Loucy (cell line): ENCODE measurements at regions not wholly inside any gene's neighbourhood (a gene's known extent, or its start where the extent isn't known, plus 50 kb on each side); places are given as distances from the start of the nearest gene placed in this dataset.

ENCODE experiments used
- H2AFZ ChIP-seq: fragments of 200-600 bp; sonication (generic); 2 replicates; pipeline ENCODE4 v1.6.0; 2016; ENCODE audit warnings: antibody characterized with exemption, mild to moderate bottlenecking, low read length, moderate library complexity
- H3F3A ChIP-seq: fragments of 200-600 bp; 2 replicates; pipeline ENCODE4 v1.6.0; 2016; ENCODE audit warnings: antibody characterized with exemption, low read depth, mild to moderate bottlenecking
- H3K27me3 ChIP-seq: fragments of 200-600 bp; sonication (generic); 2 replicates; pipeline ENCODE4 v1.6.1; 2014; ENCODE audit warnings: low read length, mild to moderate bottlenecking; ENCODE audit not compliant: insufficient read depth, poor library complexity, severe bottlenecking
- H3K36me3 ChIP-seq: fragments of 200-600 bp; sonication (generic); 2 replicates; pipeline ENCODE4 v1.6.1; 2016; ENCODE audit warnings: low read length; ENCODE audit not compliant: insufficient read depth
- H3K4me1 ChIP-seq: fragments of 200-600 bp; sonication (generic); 2 replicates; pipeline ENCODE4 v1.5.1; 2014; ENCODE audit warnings: low read length, mild to moderate bottlenecking; ENCODE audit not compliant: insufficient read depth, poor library complexity, severe bottlenecking
- H3K4me2 ChIP-seq: fragments of 200-600 bp; sonication (generic); 2 replicates; pipeline ENCODE4 v1.6.0; 2014; ENCODE audit warnings: antibody characterized with exemption, low read length, low read depth, mild to moderate bottlenecking; ENCODE audit not compliant: poor library complexity, severe bottlenecking
- H3K4me3 ChIP-seq: fragments of 200-600 bp; sonication (generic); 2 replicates; pipeline ENCODE4 v1.5.1; 2014; ENCODE audit warnings: low read length, mild to moderate bottlenecking, mixed read lengths; ENCODE audit not compliant: poor library complexity, severe bottlenecking
- H3K79me2 ChIP-seq: fragments of 200-600 bp; sonication (generic); 2 replicates; pipeline ENCODE4 v1.6.1; 2014; ENCODE audit warnings: low read length; ENCODE audit not compliant: insufficient read depth
- H3K9ac ChIP-seq: fragments of 200-600 bp; sonication (generic); 2 replicates; pipeline ENCODE4 v1.6.0; 2014; ENCODE audit warnings: mild to moderate bottlenecking, low read depth, low read length, moderate library complexity; ENCODE audit not compliant: poor library complexity, severe bottlenecking
- H3K9me2 ChIP-seq: fragments of 200-600 bp; sonication (generic); replicated peaks from 2 replicates; pipeline ENCODE4 v1.6.1; 2016; ENCODE audit warnings: low read depth, low read length, mixed read lengths
- H3K9me3 ChIP-seq: fragments of 200-600 bp; sonication (generic); 2 replicates; pipeline ENCODE4 v1.6.1; 2014; ENCODE audit warnings: mild to moderate bottlenecking, antibody characterized with exemption, low read length, low read depth; ENCODE audit not compliant: insufficient read depth
- H4K20me1 ChIP-seq: fragments of 200-600 bp; sonication (generic); 2 replicates; pipeline ENCODE4 v1.6.0; 2014; ENCODE audit warnings: antibody characterized with exemption, low read length, mild to moderate bottlenecking; ENCODE audit not compliant: insufficient read depth, poor library complexity, severe bottlenecking
- EZH2phosphoT487 ChIP-seq: fragments of 200-600 bp; IDR thresholded peaks from 2 replicates; pipeline ENCODE4 v1.6.1; 2018; ENCODE audit warnings: antibody characterized with exemption, mild to moderate bottlenecking, moderate library complexity, borderline replicate concordance
- TF ChIP-seq, protein P1 (sequence below): fragments of 200-600 bp; sonication (generic); conservative IDR thresholded peaks from 2 replicates; pipeline ENCODE4 v1.5.1; 2014; ENCODE audit warnings: mild to moderate bottlenecking, antibody characterized with exemption, low read length

DNA sequence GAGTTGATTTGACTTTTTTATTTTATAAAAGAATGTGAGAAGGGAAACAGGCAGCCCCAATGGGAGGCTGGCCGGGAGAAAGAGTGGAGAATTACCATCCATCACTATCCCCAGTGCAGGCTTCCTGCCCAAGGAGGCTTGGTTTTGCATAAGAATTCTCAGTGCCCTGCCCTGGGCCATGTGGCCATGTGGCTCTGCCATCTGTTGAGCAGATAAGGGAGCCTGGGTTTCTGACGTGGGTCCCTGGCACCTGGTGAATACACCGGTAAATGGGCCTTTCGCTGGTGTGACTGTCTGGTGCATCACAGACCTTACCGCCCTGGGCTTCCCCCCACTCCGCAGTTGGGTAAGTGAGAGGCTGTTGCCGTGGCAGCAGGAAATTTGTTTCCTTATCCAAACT is 54.5 kb upstream of the TMEM163 start:
- Histone ChIP-seq H3K9me2 (no peaks in the 10 kb centered on the region), H4K20me1 (no peaks in the 10 kb centered on the region), H3K4me3 (no peak overlapping the region), H3K9me3 (no peaks in the 10 kb centered on the region), H3K9ac (no peak overlapping the region), H3K79me2 (no peaks in the 10 kb centered on the region), H2AFZ (no peak overlapping the region), H3K36me3 (no peaks in the 10 kb centered on the region), H3K27me3 (no peaks in the 10 kb centered on the region), H3K4me2 (no peak overlapping the region), H3K4me1 (peaks cover 21% of the 10 kb centered on the region), H3F3A (no peaks in the 10 kb centered on the region)
- TF ChIP-seq, protein P1, sequence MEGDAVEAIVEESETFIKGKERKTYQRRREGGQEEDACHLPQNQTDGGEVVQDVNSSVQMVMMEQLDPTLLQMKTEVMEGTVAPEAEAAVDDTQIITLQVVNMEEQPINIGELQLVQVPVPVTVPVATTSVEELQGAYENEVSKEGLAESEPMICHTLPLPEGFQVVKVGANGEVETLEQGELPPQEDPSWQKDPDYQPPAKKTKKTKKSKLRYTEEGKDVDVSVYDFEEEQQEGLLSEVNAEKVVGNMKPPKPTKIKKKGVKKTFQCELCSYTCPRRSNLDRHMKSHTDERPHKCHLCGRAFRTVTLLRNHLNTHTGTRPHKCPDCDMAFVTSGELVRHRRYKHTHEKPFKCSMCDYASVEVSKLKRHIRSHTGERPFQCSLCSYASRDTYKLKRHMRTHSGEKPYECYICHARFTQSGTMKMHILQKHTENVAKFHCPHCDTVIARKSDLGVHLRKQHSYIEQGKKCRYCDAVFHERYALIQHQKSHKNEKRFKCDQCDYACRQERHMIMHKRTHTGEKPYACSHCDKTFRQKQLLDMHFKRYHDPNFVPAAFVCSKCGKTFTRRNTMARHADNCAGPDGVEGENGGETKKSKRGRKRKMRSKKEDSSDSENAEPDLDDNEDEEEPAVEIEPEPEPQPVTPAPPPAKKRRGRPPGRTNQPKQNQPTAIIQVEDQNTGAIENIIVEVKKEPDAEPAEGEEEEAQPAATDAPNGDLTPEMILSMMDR = no peak
- TF ChIP-seq EZH2phosphoT487 = no peak

DNA sequence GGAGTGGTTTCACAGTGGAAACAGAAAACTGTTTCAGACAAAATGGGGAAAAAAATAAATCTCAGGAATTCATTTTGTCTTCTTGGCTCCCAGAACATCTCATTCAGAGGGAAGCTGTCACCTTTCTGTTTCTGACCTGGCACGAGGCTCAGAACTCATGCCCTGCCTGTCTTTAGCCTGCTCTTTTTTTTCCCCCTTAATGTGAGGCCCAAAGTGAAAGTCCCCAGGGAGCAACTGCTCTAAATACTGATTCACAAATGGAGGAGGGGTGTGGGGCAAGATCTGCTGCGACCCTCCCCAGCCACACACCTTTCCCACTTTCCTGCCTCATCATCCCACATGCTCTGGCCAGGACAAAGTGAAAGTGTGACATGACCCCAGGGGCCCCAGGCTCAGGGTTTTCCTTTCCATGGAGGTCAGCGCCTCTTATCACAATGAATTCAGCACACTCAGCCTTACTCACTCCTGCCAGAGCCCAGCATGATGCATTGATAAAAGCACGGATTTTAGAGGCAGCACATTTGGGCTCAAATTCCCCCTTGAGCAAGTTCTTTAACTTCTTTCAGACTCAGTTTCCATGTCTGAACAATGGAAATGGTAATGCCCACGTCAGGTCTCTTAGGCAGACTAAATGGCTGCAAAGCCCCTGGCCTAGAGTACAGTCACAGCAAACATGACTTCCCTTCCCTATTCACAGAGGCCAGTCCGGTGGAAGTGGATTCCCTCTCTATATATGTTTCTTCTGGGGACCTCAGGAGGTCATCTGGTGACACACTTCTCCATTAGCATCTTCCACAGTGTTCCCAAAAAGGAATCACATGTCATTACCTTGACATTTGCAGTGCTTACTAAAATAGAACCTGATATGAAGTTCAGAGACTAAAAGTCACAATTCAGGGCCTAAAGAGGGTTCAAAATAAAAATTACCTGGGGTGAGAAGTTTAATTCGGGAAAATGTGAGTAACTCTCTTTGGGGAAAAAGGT is 55.3 kb upstream of the TMEM163 start:
- no peak for TF ChIP-seq EZH2phosphoT487
- TF ChIP-seq, protein P1 = no peak
- H2AFZ ChIP-seq = no peak overlapping the region
- H3K79me2 ChIP-seq = no peaks in the 10 kb centered on the region
- no peaks in the 10 kb centered on the region for H3K9me3 ChIP-seq
- no peaks in the 10 kb centered on the region for H3K9me2 ChIP-seq
- H3F3A ChIP-seq = no peaks in the 10 kb centered on the region
- H4K20me1 ChIP-seq = no peaks in the 10 kb centered on the region
- no peak overlapping the region for H3K9ac ChIP-seq
- H3K4me1 ChIP-seq = peaks cover 21% of the 10 kb centered on the region
- peak overlapping the region; percentile 19 for H3K4me2 ChIP-seq
- no peaks in the 10 kb centered on the region for H3K27me3 ChIP-seq
- no peaks in the 10 kb centered on the region for H3K36me3 ChIP-seq
- no peak overlapping the region for H3K4me3 ChIP-seq

DNA sequence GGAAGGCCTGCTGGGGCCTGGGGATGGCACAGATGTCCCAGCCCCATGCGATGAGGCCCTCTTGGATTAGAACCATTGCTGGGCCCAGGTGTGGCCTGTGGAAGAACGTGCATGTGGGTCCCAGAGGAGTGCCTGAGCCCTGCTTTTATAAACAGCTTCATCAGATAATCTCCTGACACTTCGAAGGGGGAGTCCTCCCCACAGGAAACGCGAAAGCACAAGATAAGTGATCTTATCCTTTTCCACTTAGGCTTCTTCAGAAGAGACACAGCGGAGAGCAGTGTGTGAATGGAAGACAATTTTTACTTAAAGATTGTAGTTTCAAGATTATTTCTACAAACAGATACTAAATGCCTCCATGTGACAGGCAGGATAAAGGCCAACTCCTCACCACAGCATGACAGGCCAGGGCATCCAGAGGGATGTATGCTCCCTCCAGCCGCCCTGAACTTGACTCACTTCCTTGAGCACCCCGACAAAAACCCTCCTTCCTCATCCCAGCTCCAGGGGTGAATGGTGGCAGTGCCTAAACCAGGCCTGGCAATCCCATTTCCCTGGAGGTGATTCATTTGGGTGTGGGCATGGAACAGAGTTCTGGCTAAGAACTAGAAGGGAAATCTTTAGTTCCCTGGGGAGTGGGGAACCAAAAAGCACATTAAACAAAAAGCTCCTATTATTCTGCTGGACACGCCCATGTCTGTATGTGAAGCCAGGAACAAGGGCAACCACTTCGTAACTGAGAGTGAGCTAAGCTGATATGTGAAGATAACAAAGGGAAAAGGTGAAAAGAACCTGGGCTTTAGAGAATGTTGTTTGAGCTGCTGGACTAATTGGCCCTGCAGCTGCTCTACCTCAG is 56.2 kb upstream of the TMEM163 start:
- Histone ChIP-seq H3K9me2 (no peaks in the 10 kb centered on the region), H3K36me3 (no peaks in the 10 kb centered on the region), H3K9ac (no peak overlapping the region), H3K79me2 (no peaks in the 10 kb centered on the region), H2AFZ (no peak overlapping the region; the same call in 1 of the 2 replicates), H3K4me3 (no peak overlapping the region), H3F3A (no peaks in the 10 kb centered on the region), H3K4me1 (peaks cover 21% of the 10 kb centered on the region), H4K20me1 (no peaks in the 10 kb centered on the region), H3K9me3 (no peaks in the 10 kb centered on the region), H3K4me2 (peak overlapping the region; percentile 19), H3K27me3 (no peaks in the 10 kb centered on the region)
- no peak for TF ChIP-seq EZH2phosphoT487
- TF ChIP-seq, protein P1 = no peak
